H1 (cell line): ENCODE measurements at regions not wholly inside any gene's neighbourhood (a gene's known extent, or its start where the extent isn't known, plus 50 kb on each side); places are given as distances from the start of the nearest gene placed in this dataset.

Experiments
- CTCF ChIA-PET: fragments of 300-600 bp; sonication (Branson Sonifier 250); formaldehyde crosslinking; loops from one replicate; lab custom pipeline; 2021; ENCODE audit not compliant: partially characterized antibody; lab: Charles Lee
- POLR2A ChIA-PET: fragments of 300-600 bp; sonication (Branson Sonifier 250); formaldehyde crosslinking; loops from one replicate; lab custom pipeline; 2021; ENCODE audit warnings: inconsistent platforms; ENCODE audit not compliant: partially characterized antibody; lab: Charles Lee
- DNase-seq, 2 experiments: peaks; one replicate each; pipeline versions ENCODE4 v3.0.0 to v3.0.0-alpha.2; 2010 to 2022; ENCODE audit warnings: low spot score in 2 of 2, low read depth in 1 of 2, mixed read lengths in 1 of 2
- FAIRE-seq: peaks from 2 replicates; lab custom pipeline; 2011; peaks lifted over from hg19 to GRCh38; lab: Jason Lieb, UNC
- H2AFZ ChIP-seq: 2 replicates; pipeline ENCODE4 v1.8.1; 2012; ENCODE audit warnings: low read length, inconsistent platforms
- H2AK5ac ChIP-seq: 2 replicates; pipeline ENCODE4 v1.6.1; 2013; ENCODE audit warnings: low read depth, low read length
- H2BK120ac ChIP-seq: replicated peaks from 2 replicates; pipeline ENCODE3; 2013; ENCODE audit warnings: low read depth, low read length, inconsistent platforms
- H2BK12ac ChIP-seq: 2 replicates; pipeline ENCODE4 v1.6.1; 2013; ENCODE audit warnings: low read depth, low read length
- H2BK15ac ChIP-seq: 2 replicates; pipeline ENCODE4 v1.6.1; 2013; ENCODE audit warnings: low read length
- H2BK20ac ChIP-seq: 2 replicates; pipeline ENCODE4 v1.6.1; 2013; ENCODE audit warnings: low read length
- H2BK5ac ChIP-seq: 2 replicates; pipeline ENCODE4 v1.6.1; 2013; ENCODE audit warnings: low read depth, low read length
- H3K14ac ChIP-seq: 2 replicates; pipeline ENCODE4 v1.6.1; 2013; ENCODE audit warnings: inconsistent platforms; ENCODE audit not compliant: insufficient read length
- H3K18ac ChIP-seq: 2 replicates; pipeline ENCODE4 v1.6.1; 2013; ENCODE audit warnings: low read length; ENCODE audit errors: extremely low read depth
- H3K23ac ChIP-seq: 2 replicates; pipeline ENCODE4 v1.6.1; 2013; ENCODE audit warnings: inconsistent platforms; ENCODE audit not compliant: insufficient read length
- H3K23me2 ChIP-seq: 2 replicates; pipeline ENCODE4 v1.6.1; 2013; ENCODE audit warnings: low read depth, low read length
- H3K27ac ChIP-seq: 2 replicates; pipeline ENCODE4 v1.6.1; 2011; ENCODE audit warnings: low read depth, low read length, inconsistent platforms
- H3K27me3 ChIP-seq, 4 experiments: replicated peaks in 1 of 4; 1 replicate in 1 of 4; 2 replicates in 3 of 4; pipeline versions ENCODE4 v1.6.1 to v1.8.1; 2011 to 2013; ENCODE audit warnings: low read length in 3 of 4, mild to moderate bottlenecking in 3 of 4, inconsistent platforms in 2 of 4, mixed read lengths in 2 of 4, moderate library complexity in 1 of 4; ENCODE audit not compliant: control insufficient read depth in 3 of 4, insufficient read depth in 3 of 4; ENCODE audit errors: extremely low read depth in 1 of 4
- H3K36me3 ChIP-seq, 4 experiments: 2 replicates each; pipeline versions ENCODE4 v1.6.1 to v1.8.1; 2011 to 2013; ENCODE audit warnings: mild to moderate bottlenecking in 4 of 4, low read length in 3 of 4, moderate library complexity in 2 of 4, control low read depth in 1 of 4, inconsistent platforms in 1 of 4; ENCODE audit not compliant: insufficient read depth in 4 of 4, control insufficient read depth in 2 of 4
- H3K4ac ChIP-seq: replicated peaks from 2 replicates; pipeline ENCODE3; 2013; ENCODE audit warnings: low read length, low read depth, mixed read lengths, inconsistent platforms; ENCODE audit not compliant: insufficient read length
- H3K4me1 ChIP-seq, 4 experiments: replicated peaks in 1 of 4; 1 replicate in 1 of 4; 2 replicates in 3 of 4; pipeline versions ENCODE4 v1.6.1 to v1.8.1; 2011 to 2013; ENCODE audit warnings: low read length in 3 of 4, inconsistent platforms in 2 of 4, mixed read lengths in 1 of 4; ENCODE audit not compliant: insufficient read depth in 4 of 4, control insufficient read depth in 3 of 4
- H3K4me2 ChIP-seq, 2 experiments: 2 replicates each; pipeline versions ENCODE4 v1.6.1 to v1.8.1; 2011 to 2013; ENCODE audit warnings: low read depth in 2 of 2, low read length in 2 of 2, control low read depth in 1 of 2, inconsistent platforms in 1 of 2, mild to moderate bottlenecking in 1 of 2; ENCODE audit not compliant: insufficient read depth in 1 of 2
- H3K4me3 ChIP-seq, 4 experiments: fragments of 200-600, 300-600 bp in 1 of 4; sonication (generic), shearing (Covaris generic), sonication (Bioruptor Twin) in 1 of 4; 2 replicates each; pipeline versions ENCODE4 v1.5.1 to v1.8.1; 2011 to 2016; ENCODE audit warnings: low read length in 4 of 4, low read depth in 3 of 4, control low read depth in 2 of 4, inconsistent platforms in 2 of 4, mild to moderate bottlenecking in 2 of 4, mixed read lengths in 1 of 4, moderate library complexity in 1 of 4; ENCODE audit not compliant: insufficient read depth in 2 of 4; ENCODE audit errors: extremely low read depth in 1 of 4
- H3K56ac ChIP-seq: replicated peaks from 2 replicates; pipeline ENCODE3; 2013; ENCODE audit warnings: low read depth, mild to moderate bottlenecking, mixed read lengths, low read length, inconsistent platforms; ENCODE audit not compliant: insufficient read length
- H3K79me1 ChIP-seq: 2 replicates; pipeline ENCODE4 v1.6.1; 2013; ENCODE audit warnings: low read depth, low read length, control low read depth
- H3K79me2 ChIP-seq, 2 experiments: 2 replicates each; pipeline versions ENCODE4 v1.6.1 to v1.8.1; 2012 to 2013; ENCODE audit warnings: low read length in 2 of 2, mild to moderate bottlenecking in 2 of 2, inconsistent platforms in 1 of 2; ENCODE audit not compliant: insufficient read depth in 2 of 2, control insufficient read depth in 1 of 2
- H3K9ac ChIP-seq, 4 experiments: replicated peaks in 1 of 4; 1 replicate in 1 of 4; 2 replicates in 3 of 4; pipeline versions ENCODE4 v1.6.1 to v1.8.1; 2011 to 2013; ENCODE audit warnings: low read depth in 3 of 4, low read length in 3 of 4, control low read depth in 2 of 4, mild to moderate bottlenecking in 2 of 4, moderate library complexity in 2 of 4, inconsistent platforms in 1 of 4; ENCODE audit errors: extremely low read depth in 1 of 4
- H3K9me3 ChIP-seq, 2 experiments: 2 replicates each; pipeline versions ENCODE4 v1.6.1 to v1.8.1; 2012 to 2013; ENCODE audit warnings: mild to moderate bottlenecking in 2 of 2, moderate library complexity in 2 of 2, control low read depth in 1 of 2, inconsistent platforms in 1 of 2, low read depth in 1 of 2, low read length in 1 of 2, mixed read lengths in 1 of 2; ENCODE audit not compliant: insufficient read depth in 2 of 2
- H4K20me1 ChIP-seq, 2 experiments: replicated peaks in 1 of 2; 2 replicates each; pipeline versions ENCODE3 to v1.8.1; 2011 to 2013; ENCODE audit warnings: inconsistent platforms in 2 of 2, low read length in 2 of 2, mild to moderate bottlenecking in 1 of 2; ENCODE audit not compliant: insufficient read depth in 2 of 2, control insufficient read depth in 1 of 2
- H4K5ac ChIP-seq: 2 replicates; pipeline ENCODE4 v1.6.1; 2013; ENCODE audit warnings: low read length, low read depth, mixed read lengths, inconsistent platforms; ENCODE audit not compliant: insufficient read length
- H4K8ac ChIP-seq: 2 replicates; pipeline ENCODE4 v1.8.0; 2013; ENCODE audit warnings: mild to moderate bottlenecking, moderate library complexity, low read length, inconsistent platforms; ENCODE audit not compliant: insufficient read depth; ENCODE audit errors: extremely low read depth
- H4K91ac ChIP-seq: replicated peaks from 2 replicates; pipeline ENCODE3; 2013; ENCODE audit warnings: low read length, mixed read lengths, inconsistent platforms; ENCODE audit not compliant: insufficient read length
- FOSL1 ChIP-seq: IDR thresholded peaks from 2 replicates; pipeline ENCODE4 v1.6.1; 2011; ENCODE audit warnings: mild to moderate bottlenecking, low read depth, low read length, moderate library complexity; ENCODE audit not compliant: insufficient read depth
- NANOG ChIP-seq: IDR thresholded peaks from 2 replicates; pipeline ENCODE4 v1.6.1; 2011; ENCODE audit warnings: low read length, low read depth, mild to moderate bottlenecking, inconsistent platforms; ENCODE audit not compliant: insufficient read depth, poor library complexity, severe bottlenecking
- WGBS, 2 experiments: shearing (Covaris generic) in 1 of 2; methylation state at CpG; one replicate each; pipeline versions ENCODE4 v1.1.6 to v1.1.7; 2013 to 2015; ENCODE audit warnings: low lambda C conversion rate in 2 of 2, mixed read lengths in 2 of 2, inconsistent platforms in 1 of 2, low coverage in 1 of 2, missing lambda C conversion rate in 1 of 2; ENCODE audit not compliant: insufficient replicate concordance in 2 of 2, insufficient coverage in 1 of 2, insufficient read length in 1 of 2; ENCODE audit errors: extremely low coverage in 1 of 2, missing lambda C conversion rate in 1 of 2; 5-methylcytosine and 5-hydroxymethylcytosine counted together

DNA sequence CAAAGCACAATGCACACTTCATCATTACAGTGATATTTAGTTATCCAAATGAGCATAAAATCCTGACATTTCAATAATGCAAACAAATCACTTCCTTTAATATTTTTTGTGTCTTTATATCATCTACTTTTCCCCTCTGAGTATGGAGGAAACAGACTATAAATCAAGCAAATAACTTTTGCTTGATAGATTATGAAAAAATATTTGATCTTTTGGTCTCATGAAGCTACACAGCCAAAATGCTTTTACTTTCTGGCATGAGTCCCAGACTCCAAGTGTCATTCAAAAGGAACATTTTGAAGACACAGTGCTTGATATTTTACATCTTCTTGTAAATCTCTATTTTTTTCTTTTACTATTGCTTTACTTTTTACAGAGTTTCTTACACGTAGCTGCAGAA, 215.3 kb upstream of the ROBO1 start:
- Histone ChIP-seq H4K91ac (no peak overlapping the region), H3K9me3 (0 out of 4 replicates have a peak, but pooled peaks cover 0 to 2% of the 10 kb centered on the region in 2 experiments), H3K56ac (no peak overlapping the region), H4K5ac (no peak overlapping the region), H4K20me1 (no peaks in the 10 kb centered on the region), H2BK20ac (no peak overlapping the region), H3K4me1 (no peaks in the 10 kb centered on the region), H3K79me2 (no peaks in the 10 kb centered on the region), H3K4me2 (no peak overlapping the region), H3K4ac (no peak overlapping the region), H3K18ac (no peak overlapping the region), H2AK5ac (no peak overlapping the region), H3K23me2 (no peaks in the 10 kb centered on the region), H3K23ac (no peak overlapping the region), H3K14ac (no peak overlapping the region), H3K9ac (no peak overlapping the region), H3K27ac (no peak overlapping the region), H2BK15ac (no peak overlapping the region), H2BK120ac (no peak overlapping the region)
- no peak for DNase-seq
- POLR2A ChIA-PET, result no interaction called here
- TF ChIP-seq FOSL1, result no peak
- no peak for TF ChIP-seq NANOG
- TF ChIP-seq, all 59 proteins: peak for 0
- 94% methylated on average over 1 of the region's 1 CpG; no CpG with 5 or more reads in 1 of the 2 experiments for WGBS, 2 experiments
- Histone ChIP-seq H3K79me1 (no peaks in the 10 kb centered on the region), H2AFZ (no peak overlapping the region), H3K4me3 (no peak overlapping the region), H4K8ac (no peak overlapping the region), H3K36me3 (no peaks in the 10 kb centered on the region), H2BK12ac (no peak overlapping the region), H2BK5ac (no peak overlapping the region), H3K27me3 (no peaks in the 10 kb centered on the region)
- FAIRE-seq, result no peak
- CTCF ChIA-PET, result no interaction called here
